Activated B cell treated with CpG ODN at 0.5 μM for 24 hours (primary cell): ENCODE measurements at regions not wholly inside any gene's neighbourhood (a gene's known extent, or its start where the extent isn't known, plus 50 kb on each side); places are given as distances from the start of the nearest gene placed in this dataset.

Experiments
- ATAC-seq: fragments of 200-7000 bp; cut with Tn5 transposase; one replicate; pipeline ENCODE4 v1.10.0; 2021; ENCODE audit warnings: low read depth, mild to moderate bottlenecking, moderate library complexity
- CTCF ChIA-PET: fragments of 350-600 bp; sonication (Branson Sonifier 250); formaldehyde crosslinking; loops from one replicate; lab custom pipeline; 2021; ENCODE audit warnings: antibody characterized with exemption; lab: Charles Lee
- POLR2A ChIA-PET: fragments of 350-600 bp; sonication (Branson Sonifier 250); formaldehyde crosslinking; loops from one replicate; lab custom pipeline; 2021; ENCODE audit warnings: antibody characterized with exemption; lab: Charles Lee
- DNase-seq: peaks from one replicate; pipeline ENCODE4 v3.0.0; 2022
- H3K27ac Mint-ChIP-seq: one replicate; pipeline ENCODE4 v1.8.0; 2020; ENCODE audit warnings: mixed read lengths
- H3K27me3 Mint-ChIP-seq: one replicate; pipeline ENCODE4 v1.8.0; 2021; ENCODE audit warnings: mixed read lengths
- H3K36me3 Mint-ChIP-seq: one replicate; pipeline ENCODE4 v1.8.0; 2021; ENCODE audit warnings: low read depth, mixed read lengths
- H3K4me1 Mint-ChIP-seq: one replicate; pipeline ENCODE4 v1.8.0; 2021; ENCODE audit warnings: mixed read lengths
- H3K4me3 Mint-ChIP-seq: one replicate; pipeline ENCODE4 v1.8.0; 2020; ENCODE audit warnings: mild to moderate bottlenecking, mixed read lengths
- H3K9me3 Mint-ChIP-seq: one replicate; pipeline ENCODE4 v1.8.0; 2020; ENCODE audit warnings: mixed read lengths
- CTCF ChIP-seq: fragments of 200-600 bp; IDR thresholded peaks from one replicate; pipeline ENCODE4 v1.8.0; 2022; ENCODE audit warnings: antibody characterized with exemption, mild to moderate bottlenecking
- intact Hi-C: fragments of 100-400 bp; cut with micrococcal nuclease; formaldehyde crosslinking; loops from one replicate; pipeline ENCODE4 v1.15.1; 2024

- CTCF ChIA-PET, result no interaction called here
- no peaks in the 10 kb centered on the region for H3K36me3 Mint-ChIP-seq
- DNase-seq (no peak), ATAC-seq (no peak)
- no peaks in the 10 kb centered on the region for H3K27me3 Mint-ChIP-seq
- POLR2A ChIA-PET, result no interaction called here
- TF ChIP-seq CTCF, result no peak
- intact Hi-C loops, result no loop called here
- no peaks in the 10 kb centered on the region for H3K9me3 Mint-ChIP-seq
- H3K27ac Mint-ChIP-seq, result no peak overlapping the region
- no peaks in the 10 kb centered on the region for H3K4me1 Mint-ChIP-seq
- no peak overlapping the region for H3K4me3 Mint-ChIP-seq
These were observed 242.4 kb upstream of the ZNF521 start for GRCh38 chr18:25594351-25594750.

GRCh38 chr18:25592804-25593360 is 240.9 kb upstream of the ZNF521 start:
- DNase-seq (no peak), ATAC-seq (no peak)
- CTCF ChIA-PET, result no interaction called here
- no peaks in the 10 kb centered on the region for H3K27me3 Mint-ChIP-seq
- H3K27ac Mint-ChIP-seq, result no peak overlapping the region
- H3K4me3 Mint-ChIP-seq, result no peak overlapping the region
- no peaks in the 10 kb centered on the region for H3K4me1 Mint-ChIP-seq
- intact Hi-C loops, result no loop called here
- H3K9me3 Mint-ChIP-seq, result peaks cover under 1% of the 10 kb centered on the region
- no peaks in the 10 kb centered on the region for H3K36me3 Mint-ChIP-seq
- TF ChIP-seq CTCF, result no peak
- POLR2A ChIA-PET, result no interaction called here

GRCh38 chr18:25590456-25590855 is 238.5 kb upstream of the ZNF521 start:
- peaks cover 8% of the 10 kb centered on the region for H3K9me3 Mint-ChIP-seq
- ATAC-seq (no peak), DNase-seq (no peak)
- no peaks in the 10 kb centered on the region for H3K4me1 Mint-ChIP-seq
- ChIA-PET POLR2A (no interaction called here), CTCF (no interaction called here)
- H3K36me3 Mint-ChIP-seq, result no peaks in the 10 kb centered on the region
- no peaks in the 10 kb centered on the region for H3K27me3 Mint-ChIP-seq
- no peak for TF ChIP-seq CTCF
- H3K27ac Mint-ChIP-seq, result no peak overlapping the region
- no peak overlapping the region for H3K4me3 Mint-ChIP-seq
- intact Hi-C loops, result no loop called here

- POLR2A ChIA-PET, result no interaction called here
- peaks cover 8% of the 10 kb centered on the region for H3K9me3 Mint-ChIP-seq
- CTCF ChIA-PET, result no interaction called here
- no peaks in the 10 kb centered on the region for H3K27me3 Mint-ChIP-seq
- H3K4me1 Mint-ChIP-seq, result no peaks in the 10 kb centered on the region
- ATAC-seq, result no peak
- intact Hi-C loops, result no loop called here
- H3K36me3 Mint-ChIP-seq, result no peaks in the 10 kb centered on the region
- DNase-seq, result no peak
- TF ChIP-seq CTCF, result no peak
- H3K27ac Mint-ChIP-seq, result no peak overlapping the region
- H3K4me3 Mint-ChIP-seq, result no peak overlapping the region
These were observed 235.6 kb upstream of the ZNF521 start for GRCh38 chr18:25587545-25587944.

GRCh38 chr18:25568986-25569385 is 217.0 kb upstream of the ZNF521 start:
- intact Hi-C loops, result loop anchor here (5.0 kb wide), 1 partner anchor 52 kb away; no protein-coding TSS in a partner anchor
- Mint-ChIP-seq H3K27ac (no peak overlapping the region), H3K4me1 (no peaks in the 10 kb centered on the region), H3K36me3 (no peaks in the 10 kb centered on the region), H3K27me3 (no peaks in the 10 kb centered on the region), H3K9me3 (no peaks in the 10 kb centered on the region), H3K4me3 (no peak overlapping the region)
- ChIA-PET POLR2A (no interaction called here), CTCF (no interaction called here)
- TF ChIP-seq CTCF, result no peak
- ATAC-seq (no peak), DNase-seq (no peak)
